Trophoblast cell (in vitro differentiated cells and primary cell): ENCODE measurements at regions not wholly inside any gene's neighbourhood (a gene's known extent, or its start where the extent isn't known, plus 50 kb on each side); places are given as distances from the start of the nearest gene placed in this dataset.

Experiments
- DNase-seq, 2 donors: peaks; one replicate each; pipeline ENCODE4 v3.0.0-alpha.2; 2016
- H2AFZ ChIP-seq: 2 replicates; pipeline ENCODE4 v1.6.1; 2013; ENCODE audit warnings: low read length, moderate library complexity, mild to moderate bottlenecking; ENCODE audit not compliant: insufficient read depth, poor library complexity
- H2AK5ac ChIP-seq: 2 replicates; pipeline ENCODE4 v1.6.1; 2013; ENCODE audit warnings: mild to moderate bottlenecking, low read length
- H2BK120ac ChIP-seq: 2 replicates; pipeline ENCODE4 v1.6.1; 2013; ENCODE audit warnings: low read length, mild to moderate bottlenecking, moderate library complexity; ENCODE audit not compliant: insufficient read depth, poor library complexity
- H2BK12ac ChIP-seq: 2 replicates; pipeline ENCODE4 v1.6.1; 2013; ENCODE audit warnings: mild to moderate bottlenecking, low read length, moderate library complexity
- H2BK5ac ChIP-seq: 2 replicates; pipeline ENCODE4 v1.6.1; 2013; ENCODE audit warnings: low read length, low read depth, moderate library complexity, mild to moderate bottlenecking; ENCODE audit not compliant: poor library complexity
- H3K14ac ChIP-seq: 2 replicates; pipeline ENCODE4 v1.6.1; 2013; ENCODE audit warnings: mild to moderate bottlenecking, low read length
- H3K18ac ChIP-seq: 2 replicates; pipeline ENCODE4 v1.6.1; 2013; ENCODE audit warnings: mild to moderate bottlenecking, low read length
- H3K23ac ChIP-seq: 2 replicates; pipeline ENCODE4 v1.6.1; 2013; ENCODE audit warnings: low read length
- H3K27ac ChIP-seq: 2 replicates; pipeline ENCODE4 v1.5.1; 2013; ENCODE audit warnings: low read depth, mild to moderate bottlenecking, inconsistent platforms, low read length, moderate library complexity
- H3K27me3 ChIP-seq: 2 replicates; pipeline ENCODE4 v1.6.1; 2013; ENCODE audit warnings: inconsistent platforms, mild to moderate bottlenecking, low read length, moderate library complexity; ENCODE audit not compliant: insufficient read depth
- H3K36me3 ChIP-seq, 2 experiments: 1 replicate in 1 of 2; 2 replicates in 1 of 2; pipeline ENCODE4 v1.6.1; 2013; ENCODE audit warnings: low read length in 2 of 2, mild to moderate bottlenecking in 2 of 2, moderate library complexity in 1 of 2; ENCODE audit not compliant: insufficient read depth in 2 of 2, control insufficient read depth in 1 of 2
- H3K4ac ChIP-seq: 2 replicates; pipeline ENCODE4 v1.6.1; 2013; ENCODE audit warnings: low read depth, mild to moderate bottlenecking, low read length, moderate library complexity
- H3K4me1 ChIP-seq, 2 experiments: 1 replicate in 1 of 2; 2 replicates in 1 of 2; pipeline ENCODE4 v1.6.1; 2013; ENCODE audit warnings: low read length in 2 of 2, mild to moderate bottlenecking in 2 of 2, moderate library complexity in 1 of 2; ENCODE audit not compliant: insufficient read depth in 2 of 2, control insufficient read depth in 1 of 2
- H3K4me2 ChIP-seq: 2 replicates; pipeline ENCODE4 v1.6.1; 2013; ENCODE audit warnings: inconsistent platforms, mild to moderate bottlenecking, low read length, moderate library complexity
- H3K4me3 ChIP-seq: 2 replicates; pipeline ENCODE4 v1.5.1; 2013; ENCODE audit warnings: mild to moderate bottlenecking, low read depth, low read length, inconsistent platforms
- H3K79me1 ChIP-seq: one replicate; pipeline ENCODE4 v1.6.1; 2013; ENCODE audit warnings: low read length
- H3K79me2 ChIP-seq: 2 replicates; pipeline ENCODE4 v1.6.1; 2013; ENCODE audit warnings: low read length, mild to moderate bottlenecking; ENCODE audit not compliant: control insufficient read depth, insufficient read depth, poor library complexity
- H3K9ac ChIP-seq: 2 replicates; pipeline ENCODE4 v1.6.1; 2013; ENCODE audit warnings: mild to moderate bottlenecking, low read length
- H3K9me3 ChIP-seq: 2 replicates; pipeline ENCODE4 v1.6.1; 2013; ENCODE audit warnings: low read depth, mild to moderate bottlenecking, control low read depth, inconsistent platforms, low read length; ENCODE audit not compliant: insufficient read depth
- H4K12ac ChIP-seq: 2 replicates; pipeline ENCODE4 v1.6.1; 2013; ENCODE audit warnings: low read depth, mild to moderate bottlenecking, low read length, moderate library complexity
- H4K8ac ChIP-seq: 2 replicates; pipeline ENCODE4 v1.6.1; 2013; ENCODE audit warnings: low read depth, mild to moderate bottlenecking, low read length, moderate library complexity
- H4K91ac ChIP-seq: one replicate; pipeline ENCODE4 v1.6.1; 2013; ENCODE audit warnings: low read depth, mild to moderate bottlenecking, low read length, moderate library complexity
- WGBS: extraction: QIAGEN DNeasy Blood & Tissue Kit; methylation state at CpG from one replicate; pipeline ENCODE4 v1.1.7; 2013; ENCODE audit warnings: missing lambda C conversion rate; ENCODE audit not compliant: insufficient read length, insufficient coverage; ENCODE audit errors: extremely low coverage; 5-methylcytosine and 5-hydroxymethylcytosine counted together

DNA sequence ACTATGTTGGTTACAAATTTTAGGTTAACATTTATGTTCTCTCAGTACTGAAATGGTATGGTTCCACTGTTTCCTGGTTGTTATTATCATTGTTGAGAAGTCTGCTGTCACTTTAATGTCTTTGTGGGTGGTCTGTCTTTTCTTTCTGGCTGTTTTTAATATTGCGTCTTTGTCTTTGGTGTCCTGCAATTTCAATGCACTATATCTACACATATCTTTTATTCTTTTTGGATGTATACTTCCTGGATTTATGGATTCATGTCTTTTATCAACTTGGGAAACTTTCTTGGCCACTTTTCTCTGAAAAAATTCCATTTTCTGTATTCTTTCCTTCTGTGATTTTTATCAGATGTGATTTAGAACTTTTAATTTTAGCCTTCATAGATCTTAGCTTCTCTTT is 250.2 kb downstream of the BUB3 start:
- H2AK5ac ChIP-seq: no peak overlapping the region
- no peaks in the 10 kb centered on the region for H3K4me1 ChIP-seq
- no peak overlapping the region for H3K4ac ChIP-seq
- no peaks in the 10 kb centered on the region for H3K79me2 ChIP-seq
- H3K27ac ChIP-seq: no peak overlapping the region
- H2BK5ac ChIP-seq: no peak overlapping the region
- H3K27me3 ChIP-seq: no peaks in the 10 kb centered on the region
- H3K23ac ChIP-seq: no peak overlapping the region
- no peak overlapping the region for H3K9ac ChIP-seq
- no peak overlapping the region for H2AFZ ChIP-seq
- no peak overlapping the region for H4K12ac ChIP-seq
- no CpG with 5 or more reads among the region's 1 CpG for WGBS
- H3K9me3 ChIP-seq: peaks cover 5% of the 10 kb centered on the region
- no peak for DNase-seq
- no peak overlapping the region for H3K4me3 ChIP-seq
- H4K8ac ChIP-seq: no peak overlapping the region
- no peak overlapping the region for H2BK120ac ChIP-seq
- no peak overlapping the region for H3K14ac ChIP-seq
- no peak overlapping the region for H3K18ac ChIP-seq
- no peak overlapping the region for H2BK12ac ChIP-seq
- H3K4me2 ChIP-seq: no peak overlapping the region
- no peak overlapping the region for H4K91ac ChIP-seq
- no peaks in the 10 kb centered on the region for H3K79me1 ChIP-seq
- no peaks in the 10 kb centered on the region for H3K36me3 ChIP-seq

DNA sequence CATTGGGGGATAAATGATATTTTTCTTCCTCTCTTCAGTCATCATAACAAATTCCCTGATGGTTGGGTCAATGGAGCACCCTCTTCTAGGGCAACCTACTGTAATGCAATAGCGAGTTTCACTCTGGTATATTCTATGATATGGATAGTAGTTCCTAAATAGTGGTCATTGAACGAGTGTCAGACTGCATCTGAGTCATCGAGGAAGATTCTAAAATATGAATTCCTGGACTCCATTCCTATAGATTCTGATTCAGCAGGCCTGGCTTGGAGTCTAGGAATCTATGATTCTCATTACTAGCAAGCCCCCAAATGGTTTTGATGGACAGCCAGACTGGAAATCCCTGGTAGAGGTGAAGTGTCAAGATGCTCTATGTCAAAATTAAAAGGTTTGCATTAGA is 254.5 kb downstream of the BUB3 start:
- Histone ChIP-seq H3K79me2 (no peaks in the 10 kb centered on the region), H3K18ac (no peak overlapping the region), H3K79me1 (no peaks in the 10 kb centered on the region), H2BK12ac (no peak overlapping the region), H2AK5ac (no peak overlapping the region), H3K4me2 (no peak overlapping the region), H3K27me3 (no peaks in the 10 kb centered on the region), H3K36me3 (no peaks in the 10 kb centered on the region), H3K14ac (no peak overlapping the region), H3K9ac (no peak overlapping the region), H4K12ac (no peak overlapping the region), H4K91ac (no peak overlapping the region), H3K4me3 (no peak overlapping the region), H3K9me3 (no peaks in the 10 kb centered on the region), H3K27ac (no peak overlapping the region), H3K23ac (no peak overlapping the region), H3K4me1 (no peaks in the 10 kb centered on the region), H2AFZ (no peak overlapping the region), H4K8ac (no peak overlapping the region), H3K4ac (no peak overlapping the region), H2BK120ac (no peak overlapping the region), H2BK5ac (no peak overlapping the region)
- no CpG with 5 or more reads among the region's 3 CpGs for WGBS
- DNase-seq: peak in 1 of 2 donors; percentile 64

DNA sequence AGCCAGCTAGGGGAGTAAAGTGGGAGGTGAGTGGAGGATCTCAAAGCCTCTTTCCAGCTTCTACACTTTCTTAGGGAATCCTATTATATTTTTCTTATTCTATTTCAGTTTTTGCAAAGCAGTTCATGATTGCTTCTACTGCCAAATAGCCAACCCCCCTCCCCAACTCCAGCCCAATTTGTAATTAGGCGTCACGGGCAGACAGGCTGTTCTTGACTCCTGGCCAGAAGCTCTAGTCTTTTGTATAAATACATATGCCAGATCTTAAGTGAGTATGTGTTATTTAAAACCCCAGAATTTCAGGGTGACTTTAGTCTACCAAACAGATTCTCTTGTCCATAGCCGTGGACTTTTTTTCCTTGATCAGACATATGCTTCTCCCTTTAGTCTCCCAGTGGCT is 255.2 kb downstream of the BUB3 start:
- Histone ChIP-seq H4K91ac (no peak overlapping the region), H3K4me1 (no peaks in the 10 kb centered on the region), H3K27ac (no peak overlapping the region), H4K12ac (no peak overlapping the region), H3K9ac (no peak overlapping the region), H2AK5ac (no peak overlapping the region), H3K14ac (no peak overlapping the region), H3K36me3 (no peaks in the 10 kb centered on the region), H3K27me3 (no peaks in the 10 kb centered on the region), H3K18ac (no peak overlapping the region), H2BK12ac (no peak overlapping the region), H3K4me3 (no peak overlapping the region), H3K23ac (no peak overlapping the region), H2AFZ (no peak overlapping the region), H3K9me3 (no peaks in the 10 kb centered on the region), H2BK120ac (no peak overlapping the region), H3K79me1 (no peaks in the 10 kb centered on the region), H4K8ac (no peak overlapping the region), H3K4me2 (no peak overlapping the region), H3K79me2 (no peaks in the 10 kb centered on the region), H2BK5ac (no peak overlapping the region), H3K4ac (no peak overlapping the region)
- no CpG with 5 or more reads among the region's 3 CpGs for WGBS
- DNase-seq: no peak

DNA sequence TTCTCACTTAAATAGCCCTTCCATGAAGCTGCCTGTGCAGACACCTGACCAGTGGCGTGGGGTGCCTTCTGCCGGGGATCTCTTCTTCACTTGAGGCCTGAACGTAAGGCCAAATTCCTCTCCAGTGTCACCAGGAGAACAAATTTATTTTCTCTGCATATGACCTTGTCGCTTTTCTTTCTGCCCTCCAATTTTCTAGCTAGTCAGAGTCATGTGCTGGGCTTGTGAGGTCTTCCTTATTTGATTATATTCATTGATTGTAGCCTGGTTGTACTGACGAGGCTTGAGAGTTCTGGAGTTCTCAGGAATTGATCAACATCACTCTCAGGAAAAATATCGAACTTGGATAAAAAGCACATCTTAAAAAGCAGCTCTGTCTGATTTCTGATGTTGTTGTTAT is 255.7 kb downstream of the BUB3 start:
- Histone ChIP-seq H4K8ac (no peak overlapping the region), H3K4me2 (no peak overlapping the region), H3K27me3 (no peaks in the 10 kb centered on the region), H4K12ac (no peak overlapping the region), H3K14ac (no peak overlapping the region), H3K79me2 (no peaks in the 10 kb centered on the region), H3K36me3 (no peaks in the 10 kb centered on the region), H2AK5ac (no peak overlapping the region), H2BK5ac (no peak overlapping the region), H3K18ac (no peak overlapping the region), H3K23ac (no peak overlapping the region), H2AFZ (no peak overlapping the region), H3K4me3 (no peak overlapping the region), H3K9ac (no peak overlapping the region), H2BK120ac (no peak overlapping the region), H3K27ac (no peak overlapping the region), H3K4me1 (no peaks in the 10 kb centered on the region), H3K9me3 (no peaks in the 10 kb centered on the region), H3K79me1 (no peaks in the 10 kb centered on the region), H4K91ac (no peak overlapping the region), H3K4ac (no peak overlapping the region), H2BK12ac (no peak overlapping the region)
- DNase-seq: no peak
- no CpG with 5 or more reads among the region's 6 CpGs for WGBS
